Activated T-helper 1 cell treated with Interleukin-2 at 50 U/mL for 16 hours (primary cell): ENCODE measurements at regions not wholly inside any gene's neighbourhood (a gene's known extent, or its start where the extent isn't known, plus 50 kb on each side); places are given as distances from the start of the nearest gene placed in this dataset.

Experiments used
- DNase-seq: peaks from one replicate; pipeline ENCODE4 v3.0.0-alpha.2; 2020; ENCODE audit warnings: low read depth

DNA sequence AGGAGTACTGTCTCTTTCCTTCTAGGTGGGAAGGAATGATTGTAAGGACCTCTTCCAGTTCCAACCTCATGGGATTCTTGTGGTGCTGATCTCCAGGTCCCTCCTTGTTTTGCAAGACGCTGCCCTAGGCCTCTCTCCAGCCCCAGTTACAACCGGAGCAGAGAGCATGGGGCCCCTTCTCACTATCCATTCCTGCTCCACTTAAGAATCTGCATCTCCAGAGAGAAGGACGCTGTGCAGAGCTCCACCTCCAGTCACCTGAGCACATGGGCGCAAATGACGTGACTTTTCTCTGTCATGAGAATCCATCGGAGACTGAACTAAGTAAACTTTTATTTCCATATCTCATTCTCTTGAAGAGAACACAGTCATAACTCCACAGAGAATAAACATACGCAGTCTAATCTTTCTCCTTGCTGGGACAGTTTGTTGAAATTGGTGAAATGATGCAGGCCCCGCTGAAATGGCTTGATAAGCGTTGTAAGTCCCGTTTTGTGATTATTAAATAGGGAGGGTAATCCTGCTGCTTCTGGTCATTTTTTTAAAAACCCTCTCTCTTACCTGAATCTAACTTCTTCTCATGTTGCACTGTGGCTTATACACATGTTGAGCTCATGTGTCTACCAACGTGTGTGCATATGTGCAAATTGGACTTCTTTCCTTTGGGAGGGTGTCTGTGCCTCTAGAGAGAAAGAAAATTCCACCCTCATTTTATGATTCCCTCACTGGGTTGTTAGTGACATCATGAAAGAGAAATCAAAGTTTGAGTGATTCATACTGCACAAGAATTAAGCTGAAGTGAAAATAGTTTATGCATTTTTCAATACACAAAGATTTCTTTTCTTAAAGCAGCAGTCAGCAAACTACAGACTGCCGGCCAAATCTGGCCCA is 133.2 kb upstream of the TBX20 start:
- no peak for DNase-seq

DNA sequence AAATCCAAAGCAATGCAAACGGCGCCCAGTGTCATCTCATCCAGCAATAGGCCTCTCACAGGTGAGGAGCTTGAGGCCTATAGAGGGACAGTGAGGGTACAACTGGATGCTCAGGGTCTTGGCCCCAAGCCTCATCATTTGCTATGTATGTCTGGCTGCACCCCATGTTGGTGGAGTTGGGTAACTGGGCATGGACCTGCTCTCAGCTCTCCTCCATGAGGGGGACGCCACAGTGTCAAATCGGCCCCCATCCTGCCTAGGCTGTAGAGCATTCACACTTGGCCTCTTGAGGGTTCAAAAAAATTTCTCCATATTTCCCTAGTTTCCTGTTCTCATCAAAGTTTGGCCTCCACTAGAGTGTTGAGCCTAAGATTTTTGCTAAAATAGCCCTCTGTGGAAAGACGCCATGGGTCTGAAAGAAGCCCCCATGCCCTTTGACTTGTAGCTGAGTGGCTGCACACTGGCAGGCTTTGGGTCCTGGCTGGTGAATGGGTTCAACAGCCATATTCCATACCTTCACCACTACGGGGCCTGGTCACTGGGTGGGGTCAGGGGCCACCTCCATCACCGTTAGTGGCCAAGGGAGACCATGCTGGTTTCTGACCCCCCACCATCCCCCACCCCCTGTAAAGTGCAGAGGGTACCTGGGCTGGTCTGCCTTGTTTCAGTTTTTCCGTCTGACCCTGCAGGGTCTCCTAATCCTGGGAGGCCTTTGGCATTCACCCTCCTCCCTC is 132.3 kb upstream of the TBX20 start:
- no peak for DNase-seq

DNA sequence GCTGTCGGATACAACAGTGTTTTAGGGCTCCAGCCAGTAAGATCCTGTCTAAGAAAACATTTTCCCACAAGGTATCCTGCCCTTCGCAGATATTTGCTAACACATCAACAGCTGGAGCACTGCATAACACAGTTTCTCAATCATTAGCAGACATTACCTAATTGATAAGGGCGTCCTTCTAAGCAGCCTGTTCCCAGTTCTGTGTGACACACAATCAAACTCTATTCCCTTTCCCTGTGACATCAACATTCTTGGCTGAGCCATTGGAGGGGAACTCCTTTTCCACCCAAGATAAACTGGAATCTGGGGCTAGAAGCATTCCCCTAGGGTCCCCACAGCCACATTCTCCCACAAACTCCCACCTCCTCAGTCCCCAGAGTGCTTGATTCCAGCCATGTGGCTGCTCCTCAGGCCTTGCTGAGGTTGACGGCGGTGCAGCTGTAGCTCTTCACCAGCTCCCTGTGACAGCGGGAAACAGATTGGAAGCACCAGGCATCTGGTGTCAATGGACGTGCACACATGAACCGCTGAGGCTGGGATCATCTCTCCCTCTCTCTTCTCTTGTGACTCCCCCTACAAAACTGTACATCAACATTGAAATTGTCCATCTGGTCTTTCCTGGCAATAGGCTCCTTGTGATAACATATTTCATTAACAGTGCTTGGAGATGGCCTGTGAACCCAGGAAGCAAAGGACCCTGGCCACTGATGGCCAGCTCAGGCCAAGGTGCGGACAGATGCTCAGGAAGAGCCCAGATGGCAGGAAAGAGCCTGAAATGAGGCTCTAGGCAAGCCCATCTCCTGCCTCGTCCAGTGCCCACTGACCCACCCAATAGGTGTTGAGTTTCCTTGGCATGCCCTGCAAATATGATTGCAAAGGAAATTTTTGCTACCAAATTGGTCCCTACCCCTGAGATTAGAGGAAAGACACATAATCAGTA is 131.1 kb upstream of the TBX20 start:
- DNase-seq, result no peak

DNA sequence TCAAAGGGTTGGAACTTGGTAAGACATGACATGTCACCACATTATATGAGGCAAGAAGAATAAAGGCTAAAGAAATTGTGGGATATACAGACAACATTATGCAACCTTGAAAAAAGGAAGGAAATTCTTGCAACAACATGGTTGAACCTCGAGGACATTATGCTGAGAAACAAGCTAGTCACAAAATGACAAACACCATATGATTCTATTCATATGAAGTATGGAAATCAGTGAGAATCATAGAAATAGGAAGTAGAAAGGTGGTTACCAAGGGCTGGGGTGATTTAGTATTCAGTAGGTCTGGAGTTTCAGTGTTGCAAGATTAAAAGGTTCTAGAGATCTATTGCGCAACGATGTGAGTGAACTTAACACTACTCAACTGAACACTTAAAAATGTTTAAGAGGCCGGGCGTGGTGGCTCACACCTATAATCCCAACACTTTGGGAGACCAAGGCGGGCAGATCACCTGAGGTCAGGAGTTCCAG is 126.9 kb upstream of the TBX20 start:
- DNase-seq, result no peak

DNA sequence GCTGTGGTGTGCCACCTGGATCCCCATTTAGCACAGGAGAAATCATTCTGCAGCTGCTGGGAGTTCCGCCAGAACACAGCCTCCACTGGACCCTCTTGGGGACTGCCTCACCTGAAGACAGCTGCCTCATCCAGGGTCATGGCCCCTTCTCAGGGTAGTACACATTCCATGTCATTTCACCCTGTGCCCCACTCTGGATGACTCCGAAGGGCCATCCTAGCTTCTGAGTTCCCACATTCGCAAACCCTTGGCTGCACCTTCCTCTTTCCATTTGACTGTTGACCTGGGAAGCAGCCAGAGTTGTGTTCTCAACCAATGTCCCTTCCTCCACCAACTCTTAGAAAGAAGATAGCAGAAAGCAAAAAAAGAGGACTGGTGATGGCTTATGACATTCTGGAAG is 125.6 kb upstream of the TBX20 start:
- DNase-seq, result no peak

DNA sequence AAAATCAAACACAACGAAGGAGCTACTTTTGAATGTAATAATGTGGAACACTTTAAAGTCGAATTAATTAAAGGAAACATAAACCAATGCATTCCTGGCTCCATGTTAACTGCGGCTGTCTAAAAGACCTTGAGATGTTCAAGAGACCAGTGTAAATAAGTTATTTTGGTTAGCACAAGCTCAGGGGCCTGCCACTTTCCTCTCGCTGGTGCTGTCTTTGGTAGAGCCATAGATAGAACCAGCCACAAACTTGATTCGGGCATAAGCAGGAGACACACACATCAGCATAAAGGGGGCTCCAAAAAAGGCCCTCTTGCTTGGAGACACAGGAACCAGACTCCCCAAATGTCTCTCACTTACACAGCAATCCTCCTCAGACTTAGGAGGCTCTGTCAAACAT is 121.6 kb upstream of the TBX20 start:
- DNase-seq, result no peak

DNA sequence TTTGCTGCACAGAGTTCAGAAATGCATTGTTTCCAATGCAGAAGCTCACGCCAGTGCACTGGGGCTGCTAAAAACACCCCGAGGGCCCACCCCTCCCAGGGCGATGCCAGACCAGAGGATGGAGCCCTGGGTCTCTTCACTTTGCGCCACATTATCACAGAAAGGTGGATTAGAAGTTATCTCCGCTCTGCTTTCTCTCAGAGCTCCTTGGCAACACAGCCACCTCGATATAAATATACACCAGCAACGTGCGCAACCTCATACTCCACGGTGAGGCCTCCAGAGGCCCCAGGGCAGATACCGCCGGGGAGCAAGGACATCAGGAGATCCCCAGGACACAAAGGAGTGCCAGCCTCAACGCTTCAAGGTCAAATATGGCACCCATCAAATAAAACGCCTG is 121.0 kb upstream of the TBX20 start:
- DNase-seq, result no peak

DNA sequence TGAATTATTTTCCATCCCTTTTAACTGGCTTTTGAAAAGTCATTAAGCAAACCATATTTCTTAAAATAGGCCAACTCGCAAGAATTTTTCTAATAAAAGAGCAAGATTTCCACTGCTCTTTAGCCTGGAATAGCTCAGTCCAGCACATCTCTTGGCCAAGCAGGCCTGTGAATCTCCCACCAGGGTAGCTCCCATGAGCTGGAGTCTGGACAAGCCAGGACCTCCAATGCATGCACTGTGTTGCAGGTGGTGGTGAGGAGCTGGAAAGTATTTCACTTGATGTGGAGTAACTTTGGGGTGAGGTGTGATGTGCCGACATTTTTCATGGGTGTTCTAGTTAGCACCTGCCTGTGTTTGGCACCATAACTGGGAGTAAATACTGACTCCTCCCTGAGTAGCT is 117.3 kb upstream of the TBX20 start:
- no peak for DNase-seq

DNA sequence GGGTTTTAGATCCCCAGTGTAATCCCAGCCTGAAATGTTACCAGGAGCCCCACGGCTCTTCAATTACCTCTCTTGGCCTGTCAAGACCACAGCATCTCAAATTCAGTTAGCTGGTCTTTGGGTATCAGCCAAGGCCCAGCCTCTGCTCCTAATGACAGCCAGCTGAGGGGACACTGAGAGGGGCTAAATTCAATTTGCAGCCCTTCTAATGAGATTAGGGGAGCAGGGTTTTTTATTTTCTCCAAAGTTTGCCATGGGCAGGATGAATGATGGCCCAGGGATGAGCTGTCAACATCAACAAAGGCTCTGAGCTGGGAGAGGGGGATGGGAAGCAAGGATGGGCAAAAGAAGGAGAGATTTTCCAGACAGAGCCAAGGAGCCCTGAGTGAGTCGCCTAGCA is 116.8 kb upstream of the TBX20 start:
- no peak for DNase-seq

DNA sequence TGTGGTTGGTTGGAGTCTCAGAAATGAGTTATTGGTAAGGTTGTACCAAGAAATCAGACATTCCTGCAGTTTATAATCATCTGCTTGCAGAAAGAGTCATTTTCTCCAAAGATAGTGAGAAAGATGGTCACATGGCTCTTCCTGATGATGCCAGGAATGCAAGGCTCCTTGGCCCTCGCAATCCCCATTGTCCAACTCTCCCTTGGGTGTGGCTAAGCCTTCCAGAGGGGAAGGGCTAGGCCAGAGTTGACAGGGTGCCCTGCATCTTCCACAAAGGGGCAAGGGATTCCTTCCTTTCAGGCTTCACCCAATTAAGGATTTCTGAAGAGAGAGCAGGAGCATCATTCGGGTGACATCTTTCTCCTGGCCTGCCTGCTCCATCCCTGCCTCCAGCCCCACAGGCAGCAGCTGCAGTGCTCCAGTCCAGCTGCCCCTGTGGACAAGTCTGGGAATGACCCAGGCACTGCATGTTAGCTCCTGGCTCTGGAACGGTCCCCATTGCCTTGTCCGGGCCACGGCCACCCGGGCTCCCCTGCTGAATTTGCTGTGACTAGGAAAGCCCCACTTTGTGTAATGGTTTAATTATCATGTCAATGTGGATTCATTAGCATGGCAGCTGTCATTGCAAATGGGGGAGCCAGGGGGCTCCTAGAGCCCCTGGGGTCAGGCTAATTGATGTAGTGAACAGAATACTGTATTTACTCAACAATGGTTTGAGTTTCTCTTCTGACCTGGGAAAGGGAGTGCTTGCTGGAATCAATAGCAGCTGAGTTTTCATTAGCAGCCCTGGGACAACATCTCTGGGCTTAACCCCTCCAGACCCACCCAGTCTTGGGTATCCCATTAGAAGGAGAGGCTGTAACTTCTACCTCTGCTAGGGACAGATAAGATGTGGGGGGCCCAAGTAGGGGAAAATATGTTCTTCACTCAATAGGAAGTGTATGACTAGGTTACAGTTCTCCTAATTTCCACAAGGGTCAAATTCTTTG is 112.6 kb upstream of the TBX20 start:
- DNase-seq, result no peak

DNA sequence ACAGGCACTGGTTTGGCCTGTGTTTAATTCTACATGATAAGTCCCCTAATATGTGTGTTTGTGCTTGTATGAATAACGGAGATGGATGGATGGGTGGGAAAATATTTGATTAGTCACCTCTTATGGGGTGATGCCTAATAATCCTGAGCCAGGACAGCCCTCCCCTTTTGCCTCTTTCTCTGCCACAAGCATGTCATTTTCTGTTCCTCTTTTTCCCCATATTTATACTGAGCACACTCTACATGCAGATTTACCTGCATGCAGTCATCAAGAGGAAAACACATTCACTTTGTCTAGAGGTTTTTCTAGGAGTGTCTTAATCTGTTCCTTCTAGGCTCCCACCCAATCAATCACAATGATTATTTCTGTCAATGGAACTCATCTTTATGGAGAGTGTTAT is 111.6 kb upstream of the TBX20 start:
- no peak for DNase-seq

DNA sequence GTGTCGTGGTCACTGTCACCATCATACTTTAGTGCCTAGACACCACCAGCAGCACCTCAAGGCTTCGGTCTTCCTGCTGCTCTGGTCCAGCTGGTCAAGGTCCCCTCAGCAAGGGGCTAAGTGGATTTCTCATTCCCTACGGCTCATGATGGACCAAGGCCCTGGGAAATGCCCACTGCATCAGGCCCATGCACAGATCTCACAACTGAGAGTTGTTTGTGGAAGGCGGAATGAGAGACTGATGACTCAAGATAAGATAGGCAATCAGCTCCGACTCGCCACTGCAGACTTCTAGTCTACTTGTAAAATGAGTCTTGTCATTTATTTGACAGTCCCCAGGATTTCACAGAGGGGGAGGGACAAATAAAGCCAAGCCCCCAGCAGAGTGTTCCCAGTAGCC is 108.4 kb upstream of the TBX20 start:
- DNase-seq, result no peak

DNA sequence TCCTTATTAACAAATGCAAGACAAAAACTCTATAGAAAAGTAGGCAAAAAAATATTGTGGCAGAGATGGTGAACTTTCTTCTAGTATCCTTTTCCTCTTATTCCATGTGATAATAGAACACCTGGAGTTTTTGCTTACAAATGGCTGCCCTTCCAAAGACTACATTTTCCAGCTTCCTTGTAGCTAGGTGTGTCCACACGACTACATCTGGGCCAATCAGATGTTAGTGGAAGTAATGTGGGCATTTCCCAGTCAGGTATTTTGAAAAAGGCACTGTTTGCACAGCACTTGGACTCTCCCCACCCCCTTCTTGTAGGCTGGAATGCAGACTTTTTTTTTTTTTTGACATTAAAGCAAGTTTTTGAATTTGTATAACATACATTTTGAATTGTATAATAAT is 105.5 kb upstream of the TBX20 start:
- DNase-seq, result no peak

DNA sequence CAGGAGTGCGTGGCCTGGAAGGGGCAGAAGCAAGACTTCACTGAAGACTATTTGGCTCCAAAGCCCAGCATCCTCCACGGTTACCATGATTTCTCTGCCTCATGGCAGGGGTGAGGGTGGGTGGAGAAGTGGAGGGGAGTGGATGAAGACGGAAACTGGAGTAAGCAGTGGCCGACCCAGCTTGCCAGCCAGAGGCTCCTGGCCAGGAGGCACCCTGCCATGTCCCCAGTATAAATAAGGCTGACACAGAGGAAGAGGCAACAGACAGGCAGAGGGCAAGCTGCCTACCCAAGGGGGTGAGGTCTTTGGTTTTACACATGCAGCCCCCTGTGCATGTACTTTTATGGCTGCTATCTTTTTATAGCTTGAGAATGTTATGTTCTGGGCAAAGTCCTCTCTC is 102.6 kb upstream of the TBX20 start:
- DNase-seq, result no peak

DNA sequence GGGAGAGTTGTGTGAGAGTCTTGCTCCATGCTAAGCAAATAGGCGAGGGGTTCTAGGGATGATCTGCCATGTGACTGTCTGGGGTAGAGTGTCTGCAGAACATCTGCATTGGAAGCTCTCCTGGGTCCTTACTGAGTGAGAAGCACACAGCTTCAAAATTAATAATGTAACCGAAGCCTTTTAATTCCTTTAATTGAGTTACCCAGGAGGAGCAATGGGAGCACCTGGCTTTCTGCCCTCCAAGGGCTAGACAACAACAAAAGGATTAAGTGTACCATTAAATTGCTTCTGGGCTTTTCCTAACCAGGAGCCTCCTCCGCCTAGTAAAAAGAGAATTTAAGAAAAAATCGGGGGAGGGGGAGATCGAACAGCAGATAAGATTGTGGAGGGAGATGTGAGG is 102.0 kb upstream of the TBX20 start:
- no peak for DNase-seq

DNA sequence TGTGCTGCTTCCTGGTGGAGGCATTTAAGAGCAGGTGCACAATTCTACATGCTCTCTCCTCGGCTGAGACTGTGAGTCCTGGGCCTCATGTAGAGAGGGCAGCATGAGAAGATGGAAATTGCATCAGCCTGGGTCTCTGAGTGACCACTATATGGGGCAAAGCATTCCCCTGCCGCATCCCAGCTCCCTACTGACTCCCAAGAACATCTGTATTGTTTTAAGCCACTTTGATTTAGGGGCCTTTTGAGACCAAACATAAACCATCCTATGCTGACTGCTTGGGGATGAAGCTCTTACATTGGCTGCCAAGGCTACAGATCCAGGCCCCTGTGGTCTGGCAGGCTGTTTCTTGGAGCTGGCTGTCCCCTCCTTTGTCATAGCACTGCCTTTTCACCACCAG is 101.3 kb upstream of the TBX20 start:
- DNase-seq, result no peak

DNA sequence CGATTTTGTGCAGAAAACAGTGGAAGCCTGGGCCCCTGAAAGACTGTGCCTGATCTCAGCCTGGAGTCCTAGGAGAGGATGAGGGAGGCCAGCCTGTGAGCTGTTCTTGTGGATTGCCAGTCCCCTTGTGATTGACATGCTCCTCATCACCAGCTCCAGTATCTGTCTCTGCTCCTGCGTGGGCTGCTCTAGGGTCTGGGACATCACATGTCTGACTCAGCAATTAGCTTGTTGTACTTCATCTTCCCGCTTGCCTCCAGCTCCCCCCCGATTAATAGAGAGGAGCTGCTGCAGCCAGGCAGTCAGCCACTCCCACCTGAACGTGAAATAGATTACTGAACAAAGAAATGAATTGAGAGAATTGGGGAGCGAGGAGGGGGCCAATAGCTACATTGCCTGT is 99.6 kb upstream of the TBX20 start:
- no peak for DNase-seq

DNA sequence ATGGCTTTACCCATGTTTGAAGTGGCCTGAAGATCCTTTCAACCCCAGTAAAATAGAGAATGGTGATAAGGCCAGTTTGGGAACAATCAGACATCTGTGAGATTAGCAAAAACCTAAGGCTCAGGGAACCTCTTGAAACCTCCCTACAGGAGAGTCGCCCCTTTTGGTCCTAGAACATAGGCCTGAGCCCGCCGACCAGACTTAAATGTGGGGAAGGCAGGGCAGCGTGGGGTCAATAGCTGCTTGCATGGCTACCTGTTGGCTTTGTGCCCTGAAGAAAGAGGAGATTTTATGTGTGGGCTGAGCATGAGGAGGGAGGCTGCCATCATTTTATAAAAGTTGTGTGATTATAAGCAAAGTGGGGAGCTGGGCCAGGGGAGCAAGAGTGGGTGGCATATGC is 97.6 kb upstream of the TBX20 start:
- no peak for DNase-seq

DNA sequence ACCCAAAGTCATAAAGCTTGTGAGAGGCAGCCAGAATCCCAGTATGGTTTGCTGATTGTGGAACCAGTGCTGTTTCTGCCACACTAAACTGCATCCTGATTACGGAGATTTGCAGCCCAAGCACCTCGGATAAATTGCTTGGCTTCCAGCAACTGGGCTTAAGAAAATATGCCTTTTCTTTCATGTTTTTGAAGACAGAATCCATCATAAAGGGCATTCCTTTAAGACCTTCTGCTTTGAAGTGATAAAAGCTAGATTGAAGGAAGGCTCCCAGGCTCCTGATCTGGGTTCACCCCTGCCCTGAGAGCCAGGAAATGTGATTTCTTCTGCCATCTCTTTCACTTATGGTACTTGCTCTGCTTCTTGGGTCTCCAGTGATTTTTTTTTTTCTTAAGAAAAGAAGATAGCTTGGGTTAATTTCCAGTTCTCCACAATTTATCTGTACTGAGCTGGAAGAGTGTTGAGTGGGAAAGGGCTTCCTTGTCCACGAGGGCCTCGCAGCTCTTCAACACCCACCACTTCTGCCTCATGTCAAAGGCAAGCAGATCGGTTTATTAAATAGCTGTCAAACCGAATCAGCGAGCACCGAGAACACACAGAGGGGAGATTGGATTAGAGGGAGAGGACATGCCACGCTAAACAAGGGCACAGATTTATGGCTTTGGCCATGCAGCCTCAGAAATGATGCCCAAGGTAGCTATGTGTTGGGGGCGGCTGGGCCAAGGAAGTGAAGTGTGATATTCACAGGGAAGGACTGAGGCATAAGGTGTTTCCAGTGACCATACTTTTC is 94.9 kb upstream of the TBX20 start:
- DNase-seq, result no peak

DNA sequence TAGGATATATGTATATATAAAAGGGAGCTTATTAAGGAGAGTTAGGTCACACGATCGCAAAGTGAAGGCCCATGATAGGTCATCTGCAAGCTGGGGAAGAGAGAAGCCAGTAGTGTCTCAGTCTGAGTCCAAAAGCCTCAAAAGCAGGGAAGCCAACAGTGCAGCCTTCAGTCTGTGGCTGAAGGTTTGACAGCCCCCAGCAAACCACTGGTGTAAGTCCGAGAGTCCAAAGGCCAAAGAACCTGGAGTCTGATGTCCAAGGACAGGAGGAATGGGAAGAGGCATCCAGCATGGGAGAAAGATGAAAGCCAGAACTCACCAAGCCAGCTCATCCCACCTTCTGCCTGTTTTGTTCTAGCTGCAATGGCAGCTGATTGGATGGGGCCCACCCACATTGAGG is 88.9 kb upstream of the TBX20 start:
- no peak for DNase-seq
